ENCODE measurements at regions not wholly inside any gene's neighbourhood (a gene's known extent, or its start where the extent isn't known, plus 50 kb on each side); places are given as distances from the start of the nearest gene placed in this dataset.
A peak's percentile ranks its signal among the peaks of the same experiment; 100 is the strongest.
"Not testable (repeated sequence)": the region's sequence is repeated elsewhere in the genome, so short reads cannot be mapped to it uniquely, and the experiment has no call there.

DNA sequence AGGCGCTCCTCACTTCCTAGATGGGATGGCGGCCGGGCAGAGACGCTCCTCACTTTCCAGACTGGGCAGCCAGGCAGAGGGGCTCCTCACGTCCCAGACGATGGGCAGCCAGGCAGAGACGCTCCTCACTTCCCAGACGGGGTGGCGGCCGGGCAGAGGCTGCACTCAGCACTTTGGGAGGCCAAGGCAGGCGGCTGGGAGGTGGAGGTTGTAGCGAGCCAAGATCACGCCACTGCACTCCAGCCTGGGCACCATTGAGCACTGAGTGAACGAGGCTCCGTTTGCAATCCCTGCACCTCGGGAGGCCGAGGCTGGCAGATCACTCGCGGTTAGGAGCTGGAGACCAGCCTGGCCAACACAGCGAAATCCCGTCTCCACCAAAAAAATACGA, 72.0 kb upstream of the LRPPRC start:
- not testable (repeated sequence) for DNase-seq (ENCODE audit: low read depth in 1 of 2, low spot score in 2 of 2); H3K9me3 ChIP-seq (replicated peaks); H3K4me1 ChIP-seq (replicated peaks); H3K36me3 ChIP-seq; H3K4me3 ChIP-seq; H3K27ac ChIP-seq; H3K27me3 ChIP-seq (replicated peaks)

DNA sequence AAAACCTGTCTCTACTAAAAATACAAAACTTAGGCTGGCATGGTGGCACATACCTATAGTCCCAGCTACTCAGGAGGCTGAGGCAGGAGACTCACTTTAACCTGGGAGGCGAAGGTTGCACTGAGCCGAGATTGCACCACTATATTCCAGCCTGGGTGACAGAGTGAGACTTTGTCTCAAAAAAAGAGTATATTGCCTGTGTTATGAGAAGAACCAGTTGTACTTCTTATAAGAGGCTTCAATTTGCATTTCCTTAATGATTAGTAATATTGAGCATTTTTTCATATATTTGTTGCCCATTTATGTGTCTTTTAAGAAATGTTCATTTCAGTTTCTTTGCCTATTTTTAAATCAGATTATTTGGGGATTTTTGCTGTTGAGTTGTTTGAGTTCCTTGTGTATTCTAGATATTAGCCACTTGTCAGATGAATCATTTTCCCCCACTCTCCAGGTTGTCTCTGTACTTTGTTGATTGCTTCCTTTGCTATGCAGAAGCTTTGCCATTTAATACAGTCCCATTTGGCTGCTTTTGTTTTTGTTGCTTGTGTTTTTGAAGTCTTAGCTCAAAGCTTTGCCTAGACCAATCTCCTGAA, 75.8 kb upstream of the LRPPRC start:
- Histone ChIP-seq H3K36me3 (no peaks in the 10 kb centered on the region), H3K27ac (no peak overlapping the region), H3K27me3 (replicated peaks) (no peaks in the 10 kb centered on the region), H3K4me3 (no peak overlapping the region), H3K9me3 (replicated peaks) (no peaks in the 10 kb centered on the region), H3K4me1 (replicated peaks) (no peaks in the 10 kb centered on the region)
- no peak for DNase-seq (ENCODE audit: low read depth in 1 of 2, low spot score in 2 of 2)

DNA sequence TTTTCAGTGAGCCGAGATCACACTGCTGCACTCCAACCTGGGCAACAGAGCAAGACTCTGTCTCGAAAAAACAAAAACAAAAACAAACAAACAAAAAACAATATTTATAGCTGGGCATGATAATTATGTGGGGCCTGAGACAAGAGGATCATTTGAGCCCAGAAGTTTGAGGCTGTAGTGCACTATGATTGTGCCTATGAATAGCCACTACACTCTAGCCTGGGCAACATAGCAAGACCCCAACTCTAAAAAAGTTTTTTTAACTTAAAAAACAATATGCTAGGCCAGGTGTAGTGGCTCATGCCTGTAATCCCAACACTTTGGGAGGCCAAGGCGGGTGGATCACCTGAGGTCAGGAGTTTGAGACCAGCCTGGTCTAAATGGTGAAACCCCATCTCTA, 77.9 kb upstream of the LRPPRC start:
- not testable (repeated sequence) for H3K4me1 ChIP-seq (replicated peaks); H3K4me3 ChIP-seq; H3K27me3 ChIP-seq (replicated peaks); H3K36me3 ChIP-seq; H3K9me3 ChIP-seq (replicated peaks); H3K27ac ChIP-seq; DNase-seq (ENCODE audit: low read depth in 1 of 2, low spot score in 2 of 2)

DNA sequence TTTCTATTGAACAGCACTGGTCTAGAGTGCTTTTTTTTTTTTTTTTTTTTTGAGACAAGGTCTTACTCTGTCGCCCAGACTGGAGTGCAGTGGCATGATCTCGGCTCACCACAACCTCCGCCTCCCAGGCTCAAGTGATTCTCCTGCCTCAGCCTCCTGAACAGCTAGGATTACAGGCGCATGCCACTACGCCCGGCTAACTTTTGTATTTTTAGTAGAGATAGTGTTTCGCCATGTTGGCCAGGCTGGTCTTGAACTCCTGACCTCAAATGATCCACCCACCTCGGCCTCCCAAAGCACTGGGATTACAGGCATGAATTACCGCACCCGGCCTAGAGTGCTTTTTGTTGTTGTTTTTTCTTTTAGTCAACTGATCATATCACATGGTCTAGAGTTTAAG, 79.0 kb upstream of the LRPPRC start:
- H3K27ac ChIP-seq; H3K9me3 ChIP-seq (replicated peaks); DNase-seq (ENCODE audit: low read depth in 1 of 2, low spot score in 2 of 2); H3K27me3 ChIP-seq (replicated peaks); H3K36me3 ChIP-seq; H3K4me1 ChIP-seq (replicated peaks); H3K4me3 ChIP-seq: not testable (repeated sequence)

DNA sequence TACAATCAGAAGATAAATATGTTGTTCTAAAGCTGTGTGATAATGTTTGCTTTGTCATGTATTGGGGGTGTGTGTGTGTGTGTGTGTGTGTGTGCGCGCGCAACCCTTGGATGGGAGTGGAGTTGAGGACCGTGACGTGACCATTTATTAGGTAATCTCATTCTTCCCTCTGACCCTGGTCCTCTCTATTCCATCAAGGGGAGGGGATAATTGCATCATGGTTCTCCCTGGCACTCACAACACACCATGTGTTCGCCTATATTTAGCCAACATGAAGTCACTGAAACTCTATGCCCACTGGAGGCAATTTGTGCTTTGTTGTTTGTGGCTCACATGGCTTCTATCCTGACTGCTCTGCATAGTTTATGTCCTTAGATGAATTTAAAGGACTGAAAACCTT, 79.8 kb upstream of the LRPPRC start:
- Histone ChIP-seq H3K4me1 (replicated peaks) (no peaks in the 10 kb centered on the region), H3K4me3 (no peak overlapping the region), H3K27me3 (replicated peaks) (no peaks in the 10 kb centered on the region), H3K27ac (no peak overlapping the region), H3K36me3 (no peaks in the 10 kb centered on the region), H3K9me3 (replicated peaks) (no peaks in the 10 kb centered on the region)
- no peak for DNase-seq (ENCODE audit: low read depth in 1 of 2, low spot score in 2 of 2)

DNA sequence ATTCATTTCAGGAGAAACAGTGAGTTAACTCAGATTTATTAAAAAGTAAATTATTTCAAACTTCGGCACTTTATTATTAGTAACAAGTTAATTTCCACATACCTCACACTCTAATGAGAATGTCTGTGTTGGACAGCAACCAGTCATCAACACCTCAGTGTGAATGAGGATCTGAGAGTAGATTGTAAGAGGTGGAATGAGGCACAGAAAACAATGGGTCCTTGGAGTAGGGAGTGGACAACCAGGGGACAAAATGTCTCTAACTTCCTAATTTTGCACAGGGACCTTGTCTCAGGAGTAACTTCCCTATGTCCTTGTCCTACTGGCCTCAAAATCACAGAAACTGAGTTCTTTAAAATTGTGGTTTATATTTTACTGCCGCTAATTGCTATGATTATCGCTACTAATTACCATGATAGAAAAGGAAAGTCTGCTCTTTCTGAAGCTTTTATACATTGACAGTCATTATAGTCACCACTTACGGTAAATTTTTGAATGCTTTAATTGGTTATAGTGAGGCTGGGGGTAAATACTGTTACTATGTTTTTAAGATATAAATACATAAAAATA, 82.2 kb upstream of the LRPPRC start:
- H3K27ac ChIP-seq, result no peak overlapping the region
- H3K36me3 ChIP-seq, result no peaks in the 10 kb centered on the region
- no peaks in the 10 kb centered on the region for H3K4me1 ChIP-seq (replicated peaks)
- no peaks in the 10 kb centered on the region for H3K9me3 ChIP-seq (replicated peaks)
- H3K27me3 ChIP-seq (replicated peaks), result no peaks in the 10 kb centered on the region
- H3K4me3 ChIP-seq, result no peak overlapping the region
- DNase-seq (ENCODE audit: low read depth in 1 of 2, low spot score in 2 of 2), result no peak

DNA sequence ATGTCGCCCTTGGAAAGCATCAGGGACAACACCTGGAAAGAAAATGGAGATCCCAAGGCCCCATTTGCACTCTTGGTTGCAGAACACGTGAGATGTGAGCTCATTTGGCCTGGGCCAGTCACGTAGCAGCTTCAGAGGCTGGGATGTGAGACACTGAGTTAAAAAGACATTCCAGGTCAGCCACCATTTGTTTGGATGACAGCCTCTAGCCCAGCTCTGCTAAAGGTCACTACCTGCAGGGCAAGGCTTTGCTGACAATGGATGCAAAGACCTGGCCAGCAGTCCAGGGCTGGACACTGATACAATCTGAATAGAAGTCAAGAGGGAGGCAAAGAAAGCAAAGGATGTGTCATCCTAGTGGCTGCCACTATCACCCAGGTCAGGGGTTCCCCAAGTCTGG, 83.9 kb upstream of the LRPPRC start:
- no peak overlapping the region for H3K4me3 ChIP-seq
- H3K27me3 ChIP-seq (replicated peaks), result no peaks in the 10 kb centered on the region
- H3K36me3 ChIP-seq, result no peaks in the 10 kb centered on the region
- no peaks in the 10 kb centered on the region for H3K9me3 ChIP-seq (replicated peaks)
- no peak for DNase-seq (ENCODE audit: low read depth in 1 of 2, low spot score in 2 of 2)
- no peak overlapping the region for H3K27ac ChIP-seq
- no peaks in the 10 kb centered on the region for H3K4me1 ChIP-seq (replicated peaks)

DNA sequence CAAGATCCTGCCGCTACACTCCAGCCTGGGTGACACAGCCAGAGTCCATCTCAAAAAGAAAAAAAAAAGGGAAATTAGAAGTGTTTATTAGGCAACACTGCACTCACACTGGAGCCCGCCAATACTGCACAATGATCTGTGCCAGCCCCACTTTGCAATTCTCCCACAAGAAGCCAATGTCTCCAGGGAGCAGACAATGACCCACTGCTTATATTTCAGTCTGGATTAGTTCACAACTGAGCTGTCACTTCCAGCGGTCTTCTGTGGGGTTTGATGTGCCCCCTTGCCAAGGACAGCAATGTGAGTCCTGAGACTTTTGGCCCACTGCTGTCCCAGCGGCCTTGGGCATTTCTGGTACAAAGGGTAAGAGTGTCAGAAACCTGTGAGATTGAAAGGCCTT, 85.6 kb upstream of the PPM1B start:
- no peaks in the 10 kb centered on the region for H3K9me3 ChIP-seq (replicated peaks)
- no peaks in the 10 kb centered on the region for H3K36me3 ChIP-seq
- H3K27me3 ChIP-seq (replicated peaks), result no peaks in the 10 kb centered on the region
- DNase-seq (ENCODE audit: low read depth in 1 of 2, low spot score in 2 of 2), result no peak
- H3K27ac ChIP-seq, result no peak overlapping the region
- peaks cover 12% of the 10 kb centered on the region for H3K4me1 ChIP-seq (replicated peaks)
- no peak overlapping the region for H3K4me3 ChIP-seq

DNA sequence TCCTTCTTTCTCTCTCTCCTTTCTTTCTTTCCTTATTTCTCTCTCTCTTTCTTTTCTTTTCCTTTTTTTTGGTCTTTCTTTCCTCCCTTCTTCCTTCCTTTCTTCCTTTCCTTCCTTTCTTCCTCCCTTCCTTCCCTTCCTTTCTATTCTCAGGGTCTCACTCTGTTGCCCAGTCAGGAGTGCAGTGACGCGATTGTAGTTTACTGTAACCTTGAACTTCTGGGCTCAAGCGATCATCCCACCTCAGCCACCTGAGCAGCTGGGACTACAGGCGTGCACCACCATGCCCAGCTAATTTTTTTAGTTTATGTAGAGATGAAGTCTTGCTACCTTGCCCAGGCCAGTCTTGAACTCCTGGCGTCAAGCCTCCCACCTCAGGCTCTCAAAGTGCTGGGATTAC, 83.8 kb upstream of the PPM1B start:
- no peaks in the 10 kb centered on the region for H3K9me3 ChIP-seq (replicated peaks)
- DNase-seq (ENCODE audit: low read depth in 1 of 2, low spot score in 2 of 2), result no peak
- H3K4me1 ChIP-seq (replicated peaks), result peaks cover 12% of the 10 kb centered on the region
- H3K27me3 ChIP-seq (replicated peaks), result no peaks in the 10 kb centered on the region
- H3K27ac ChIP-seq, result no peak overlapping the region
- H3K36me3 ChIP-seq, result no peaks in the 10 kb centered on the region
- no peak overlapping the region for H3K4me3 ChIP-seq

DNA sequence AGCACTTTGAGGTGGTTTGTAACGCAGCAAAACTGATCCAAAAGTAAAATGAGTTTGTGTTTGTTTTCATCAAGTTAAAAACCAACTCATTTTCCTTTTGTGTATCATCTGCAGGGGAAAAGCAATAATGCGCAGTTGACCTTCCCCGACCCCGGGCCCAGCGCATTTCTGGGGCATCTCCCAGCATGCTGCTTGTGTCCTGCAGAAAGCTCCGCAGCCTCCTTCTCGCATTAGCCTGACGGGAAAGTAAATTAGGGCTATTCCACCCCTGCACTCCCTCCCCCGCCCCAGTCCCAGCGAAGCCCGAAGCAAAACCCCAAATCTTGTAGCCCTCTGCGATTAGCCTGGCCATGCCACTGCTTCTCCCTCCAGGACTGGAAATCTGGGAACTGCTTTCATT, 82.0 kb upstream of the PPM1B start:
- Histone ChIP-seq H3K27ac (peak overlapping the region; percentile 32; the same call in 1 of the 2 replicates), H3K4me3 (no peak overlapping the region), H3K4me1 (replicated peaks) (peaks cover 12% of the 10 kb centered on the region), H3K9me3 (replicated peaks) (no peaks in the 10 kb centered on the region), H3K27me3 (replicated peaks) (no peaks in the 10 kb centered on the region), H3K36me3 (no peaks in the 10 kb centered on the region)
- DNase-seq (ENCODE audit: low read depth in 1 of 2, low spot score in 2 of 2), result no peak

DNA sequence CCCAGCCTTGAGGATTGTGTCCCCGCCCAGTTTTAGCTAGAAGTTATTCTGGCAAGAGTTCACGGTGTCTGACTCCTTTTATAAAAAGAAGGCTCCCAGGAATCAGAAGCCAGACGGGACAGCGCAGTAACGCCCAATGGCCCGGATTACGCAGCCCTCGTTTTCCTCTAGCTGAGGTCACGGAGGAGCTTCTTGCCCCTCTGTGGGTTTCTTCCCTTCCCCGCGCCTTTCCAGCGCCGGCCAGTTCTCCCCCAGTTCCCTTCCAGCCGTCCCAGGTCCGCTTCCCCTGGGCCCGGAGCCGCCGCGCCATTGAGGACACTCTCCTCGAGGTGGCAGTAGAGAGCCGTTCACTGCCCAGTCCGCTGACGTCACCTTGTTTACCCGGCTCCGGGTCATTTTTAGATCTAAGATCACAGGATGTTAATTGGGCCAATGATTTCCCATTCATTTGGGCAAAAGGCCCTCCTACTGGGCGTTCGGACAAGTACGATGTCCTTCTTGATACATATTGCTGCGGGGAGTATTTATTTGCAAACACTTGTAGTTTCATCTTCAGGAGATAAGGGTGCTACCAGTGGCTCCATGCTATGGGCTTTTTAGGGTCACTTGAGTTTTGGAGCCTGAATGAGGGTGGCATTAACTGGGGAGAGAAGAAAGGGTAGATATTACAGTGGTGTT, 81.5 kb upstream of the PPM1B start:
- peak overlapping the region; percentile 29 for H3K4me3 ChIP-seq
- H3K4me1 ChIP-seq (replicated peaks), result peaks cover 12% of the 10 kb centered on the region
- DNase-seq (ENCODE audit: low read depth in 1 of 2, low spot score in 2 of 2), result peak; percentile 83 to 85
- H3K27ac ChIP-seq, result peak overlapping the region; percentile 32; the same call in 1 of the 2 replicates
- no peaks in the 10 kb centered on the region for H3K36me3 ChIP-seq
- H3K9me3 ChIP-seq (replicated peaks), result no peaks in the 10 kb centered on the region
- no peaks in the 10 kb centered on the region for H3K27me3 ChIP-seq (replicated peaks)

DNA sequence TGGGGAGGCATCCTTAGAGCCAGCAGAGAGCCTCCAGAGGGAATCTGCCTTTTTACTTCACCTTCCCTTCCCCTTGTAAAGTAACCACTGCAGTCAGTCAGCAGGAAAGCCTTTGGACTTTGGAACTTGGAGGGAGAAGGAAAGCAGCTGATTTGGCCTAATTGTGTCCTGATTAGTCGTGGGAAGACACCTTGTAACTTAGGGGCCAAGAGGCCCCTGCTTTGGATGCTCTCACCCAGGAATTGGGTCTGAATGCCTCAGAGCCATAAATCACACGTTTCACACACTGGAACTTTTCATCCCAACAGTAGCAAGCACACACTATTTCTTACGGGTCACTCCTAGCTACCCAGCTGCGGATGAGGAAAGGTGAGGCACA, 81.0 kb upstream of the PPM1B start:
- 0 out of 2 replicates have a peak overlapping the region, but pooled peaks have one; percentile 32 for H3K27ac ChIP-seq
- H3K4me1 ChIP-seq (replicated peaks), result peaks cover 12% of the 10 kb centered on the region
- no peaks in the 10 kb centered on the region for H3K36me3 ChIP-seq
- no peaks in the 10 kb centered on the region for H3K9me3 ChIP-seq (replicated peaks)
- H3K27me3 ChIP-seq (replicated peaks), result no peaks in the 10 kb centered on the region
- no peak for DNase-seq (ENCODE audit: low read depth in 1 of 2, low spot score in 2 of 2)
- peak overlapping the region; percentile 29; the same call in 1 of the 2 replicates for H3K4me3 ChIP-seq

DNA sequence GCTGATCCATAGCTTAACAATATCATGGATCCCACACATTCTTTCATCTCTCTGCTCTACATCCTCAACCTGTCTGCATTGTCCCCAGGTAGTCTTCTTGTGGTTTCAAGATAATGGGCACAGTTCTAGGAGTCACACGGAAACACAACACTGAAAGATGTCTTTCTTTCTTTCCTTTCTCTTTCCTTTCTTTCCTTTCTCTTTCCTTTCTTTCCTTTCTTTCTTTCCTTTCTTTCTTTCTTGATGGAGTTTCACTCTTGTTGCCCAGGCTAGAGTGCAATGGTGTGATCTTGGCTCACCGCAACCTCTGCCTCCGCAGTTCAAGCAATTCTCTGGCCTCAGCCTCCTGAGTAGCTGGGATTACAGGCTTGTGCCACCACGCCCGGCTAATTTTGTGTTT, 76.2 kb upstream of the PPM1B start:
- H3K27me3 ChIP-seq (replicated peaks); H3K4me1 ChIP-seq (replicated peaks); DNase-seq (ENCODE audit: low read depth in 1 of 2, low spot score in 2 of 2); H3K9me3 ChIP-seq (replicated peaks); H3K27ac ChIP-seq; H3K4me3 ChIP-seq; H3K36me3 ChIP-seq: not testable (repeated sequence)

DNA sequence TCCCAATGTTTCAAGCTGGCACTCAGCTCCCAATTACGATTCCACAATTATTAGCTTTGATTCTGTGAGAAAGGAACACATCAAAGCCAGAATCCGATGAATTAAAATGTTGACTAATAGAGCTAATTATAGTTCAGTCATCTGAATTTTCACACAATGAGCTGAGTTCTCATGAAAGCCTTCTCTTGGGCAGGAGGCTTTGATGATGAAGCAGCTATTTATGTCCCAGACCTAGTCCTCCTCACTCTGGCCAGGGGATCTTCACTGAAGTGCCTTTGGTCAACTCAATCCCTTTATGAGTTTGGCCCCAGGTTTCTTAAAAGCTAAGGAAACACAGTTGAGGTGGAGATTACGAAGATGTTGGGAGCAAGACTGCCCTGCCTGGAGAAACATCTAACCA, 74.7 kb upstream of the PPM1B start:
- DNase-seq (ENCODE audit: low read depth in 1 of 2, low spot score in 2 of 2), result no peak
- Histone ChIP-seq H3K4me1 (replicated peaks) (no peaks in the 10 kb centered on the region), H3K36me3 (no peaks in the 10 kb centered on the region), H3K9me3 (replicated peaks) (no peaks in the 10 kb centered on the region), H3K27ac (no peak overlapping the region), H3K27me3 (replicated peaks) (no peaks in the 10 kb centered on the region), H3K4me3 (no peak overlapping the region)
